Upper lobe of left lung (tissue), 6 donors: ENCODE measurements at regions not wholly inside any gene's neighbourhood (a gene's known extent, or its start where the extent isn't known, plus 50 kb on each side); places are given as distances from the start of the nearest gene placed in this dataset.

Experiments used
- ATAC-seq, 2 donors: fragments of 200-7000 bp; cut with Tn5 transposase; one replicate each; pipeline ENCODE4 v1.9.1; 2022; ENCODE audit warnings: mild to moderate bottlenecking in 2 of 2, moderate library complexity in 2 of 2; ENCODE audit not compliant: low FRiP score in 2 of 2
- DNase-seq, 2 donors: peaks; one replicate each; pipeline ENCODE4 v3.0.0-alpha.2; 2019 to 2020
- H3K27ac ChIP-seq, 4 donors: fragments of 200-600 bp; sonication (generic); one replicate each; pipeline ENCODE4 v1.5.1; 2016 to 2019
- H3K27me3 ChIP-seq, 4 donors: fragments of 200-600 bp; sonication (generic); one replicate each; pipeline ENCODE4 v1.5.1; 2017 to 2019
- H3K36me3 ChIP-seq, 4 donors: fragments of 200-600 bp; sonication (generic); one replicate each; pipeline ENCODE4 v1.5.1; 2016 to 2019
- H3K4me1 ChIP-seq, 4 donors: fragments of 200-600 bp; sonication (generic); one replicate each; pipeline ENCODE4 v1.5.1; 2018 to 2019
- H3K4me3 ChIP-seq, 4 donors: fragments of 200-600 bp; sonication (generic); one replicate each; pipeline ENCODE4 v1.5.1; 2017 to 2019; ENCODE audit warnings: mild to moderate bottlenecking in 2 of 4, moderate library complexity in 1 of 4
- H3K9me3 ChIP-seq, 4 donors: fragments of 200-600 bp; sonication (generic); one replicate each; pipeline ENCODE4 v1.5.1; 2018 to 2019
- CTCF ChIP-seq, 6 experiments: fragments of 450-650 bp in 4 of 6; fragments of 200-600 bp in 2 of 6; sonication (generic) in 2 of 6; IDR thresholded peaks; one replicate each; pipeline ENCODE4 v1.5.1; 2016 to 2019; ENCODE audit warnings: antibody characterized with exemption in 6 of 6
- EP300 ChIP-seq, 4 donors: sonication (generic); formaldehyde crosslinking; IDR thresholded peaks; one replicate each; pipeline ENCODE4 v1.5.1; 2017; ENCODE audit warnings: antibody characterized with exemption in 4 of 4, control low read depth in 2 of 4
- POLR2A ChIP-seq, 4 donors: fragments of 450-650 bp; IDR thresholded peaks; one replicate each; pipeline ENCODE4 v1.5.1; 2016 to 2017; ENCODE audit warnings: antibody characterized with exemption in 4 of 4, mild to moderate bottlenecking in 2 of 4
- POLR2AphosphoS5 ChIP-seq, 2 donors: sonication (generic); formaldehyde crosslinking; IDR thresholded peaks; one replicate each; pipeline ENCODE4 v1.5.1; 2017; ENCODE audit warnings: antibody characterized with exemption in 2 of 2
- WGBS, 2 donors: methylation state at CpG; one replicate each; pipeline ENCODE4 v1.1.5; 2017 to 2018; 5-methylcytosine and 5-hydroxymethylcytosine counted together
- donor health status: DM: no; HTN: no; CAD: no; lungs with moderate emphysema.
- donor health status: DM: no; HTN: yes; CAD: no; lungs with severe emphysema.

GRCh38 chr7:112887337-112887736 is 97.1 kb upstream of the TMEM168 start:
- H3K4me1 ChIP-seq = peaks cover 0 to 3% (median 0%) of the 10 kb centered on the region in 4 donors
- H3K9me3 ChIP-seq = no peaks in the 10 kb centered on the region
- TF ChIP-seq POLR2AphosphoS5 (IDR thresholded peaks at IDR 0.05) (no peak), POLR2A (IDR thresholded peaks at IDR 0.05) (no peak), CTCF (IDR thresholded peaks at IDR 0.05) (no peak), EP300 (IDR thresholded peaks at IDR 0.05) (no peak)
- no peak overlapping the region for H3K4me3 ChIP-seq
- 88 to 100% methylated on average over 1 of the region's 1 CpG for WGBS, 2 donors
- no peak overlapping the region for H3K27ac ChIP-seq
- DNase-seq = no peak
- no peaks in the 10 kb centered on the region for H3K27me3 ChIP-seq
- H3K36me3 ChIP-seq = no peaks in the 10 kb centered on the region
- ATAC-seq = no peak

GRCh38 chr7:112886208-112886607 is 96.0 kb upstream of the TMEM168 start:
- no peak overlapping the region for H3K4me3 ChIP-seq
- no peak for DNase-seq
- WGBS, 2 donors = 100% methylated on average over 1 of the region's 1 CpG
- no peaks in the 10 kb centered on the region for H3K27me3 ChIP-seq
- no peak overlapping the region for H3K27ac ChIP-seq
- TF ChIP-seq EP300 (IDR thresholded peaks at IDR 0.05) (no peak), POLR2A (IDR thresholded peaks at IDR 0.05) (no peak), POLR2AphosphoS5 (IDR thresholded peaks at IDR 0.05) (no peak), CTCF (IDR thresholded peaks at IDR 0.05) (no peak)
- no peak for ATAC-seq
- no peaks in the 10 kb centered on the region for H3K9me3 ChIP-seq
- H3K36me3 ChIP-seq = no peaks in the 10 kb centered on the region
- H3K4me1 ChIP-seq = peaks cover 0 to 3% (median 0%) of the 10 kb centered on the region in 4 donors

- Histone ChIP-seq H3K4me3 (no peak overlapping the region), H3K36me3 (no peaks in the 10 kb centered on the region), H3K27me3 (no peaks in the 10 kb centered on the region), H3K9me3 (no peaks in the 10 kb centered on the region), H3K27ac (no peak overlapping the region), H3K4me1 (peaks cover 0 to 3% (median 2%) of the 10 kb centered on the region in 4 donors)
- no peak for TF ChIP-seq POLR2A (IDR thresholded peaks at IDR 0.05)
- no peak for TF ChIP-seq CTCF (IDR thresholded peaks at IDR 0.05)
- TF ChIP-seq POLR2AphosphoS5 (IDR thresholded peaks at IDR 0.05) = no peak
- TF ChIP-seq EP300 (IDR thresholded peaks at IDR 0.05) = no peak
- DNase-seq (no peak), ATAC-seq (no peak)
Measured at GRCh38 chr7:112882991-112883390, 92.8 kb upstream of the TMEM168 start.

- no peak for ATAC-seq
- no peaks in the 10 kb centered on the region for H3K27me3 ChIP-seq
- H3K36me3 ChIP-seq = no peaks in the 10 kb centered on the region
- no peak for DNase-seq
- H3K27ac ChIP-seq = peak overlapping the region in 3 of 4 donors; percentile 23 to 76 (median 45)
- WGBS, 2 donors = 54 to 71% methylated on average over 3 of the region's 3 CpGs
- H3K4me3 ChIP-seq = no peak overlapping the region
- peaks cover 0 to 8% (median 2%) of the 10 kb centered on the region in 4 donors for H3K4me1 ChIP-seq
- TF ChIP-seq EP300 (IDR thresholded peaks at IDR 0.05) = no peak
- H3K9me3 ChIP-seq = no peaks in the 10 kb centered on the region
Measured at GRCh38 chr7:112882511-112882910, 92.3 kb upstream of the TMEM168 start.

- peaks cover 0 to 9% (median 2%) of the 10 kb centered on the region in 4 donors for H3K4me1 ChIP-seq
- H3K36me3 ChIP-seq = no peaks in the 10 kb centered on the region
- ATAC-seq = no peak
- WGBS, 2 donors = 100% methylated on average over 4 of the region's 4 CpGs; no CpG with 5 or more reads in 1 of the 2 donors
- TF ChIP-seq POLR2A (IDR thresholded peaks at IDR 0.05) (no peak), CTCF (IDR thresholded peaks at IDR 0.05) (no peak), POLR2AphosphoS5 (IDR thresholded peaks at IDR 0.05) (no peak), EP300 (IDR thresholded peaks at IDR 0.05) (no peak)
- DNase-seq = peak in 1 of 2 donors; percentile 47
- H3K9me3 ChIP-seq = no peaks in the 10 kb centered on the region
- no peaks in the 10 kb centered on the region for H3K27me3 ChIP-seq
- H3K27ac ChIP-seq = peak overlapping the region in 3 of 4 donors; percentile 23 to 76 (median 45)
- no peak overlapping the region for H3K4me3 ChIP-seq
Measured at GRCh38 chr7:112882022-112882421, 91.8 kb upstream of the TMEM168 start.
